Spleen (tissue), 11 donors: ENCODE measurements at regions not wholly inside any gene's neighbourhood (a gene's known extent, or its start where the extent isn't known, plus 50 kb on each side); places are given as distances from the start of the nearest gene placed in this dataset.

Experiments
- DNase-seq: peaks from one replicate; pipeline ENCODE4 v3.0.0-alpha.2; 2020
- H3K27ac ChIP-seq, 8 donors: fragments of 200-600 bp; sonication (generic) in 7 of 8; 1 replicate in 4 of 8; 2 replicates in 4 of 8; pipeline versions ENCODE4 v1.5.0 to v1.8.0; 2016 to 2021; ENCODE audit warnings: inconsistent platforms in 4 of 8, mild to moderate bottlenecking in 4 of 8, moderate library complexity in 1 of 8
- H3K27me3 ChIP-seq, 7 donors: fragments of 200-600 bp; sonication (generic) in 6 of 7; replicated peaks in 1 of 7; 1 replicate in 4 of 7; 2 replicates in 3 of 7; pipeline versions ENCODE4 v1.5.0 to v1.8.0; 2016 to 2021; ENCODE audit warnings: inconsistent platforms in 3 of 7, mild to moderate bottlenecking in 1 of 7
- H3K36me3 ChIP-seq, 6 donors: fragments of 200-600 bp; sonication (generic) in 5 of 6; 1 replicate in 4 of 6; 2 replicates in 2 of 6; pipeline versions ENCODE4 v1.5.0 to v1.8.0; 2016 to 2021; ENCODE audit warnings: inconsistent platforms in 2 of 6
- H3K4me1 ChIP-seq, 6 donors: fragments of 200-600 bp; sonication (generic) in 5 of 6; 1 replicate in 3 of 6; 2 replicates in 3 of 6; pipeline versions ENCODE4 v1.5.0 to v1.8.0; 2016 to 2021; ENCODE audit warnings: inconsistent platforms in 3 of 6
- H3K4me3 ChIP-seq, 8 donors: fragments of 200-600 bp; sonication (generic) in 7 of 8; 1 replicate in 4 of 8; 2 replicates in 4 of 8; pipeline versions ENCODE4 v1.5.0 to v1.8.0; 2016 to 2021; ENCODE audit warnings: inconsistent platforms in 4 of 8, mild to moderate bottlenecking in 4 of 8, moderate library complexity in 2 of 8
- H3K9me3 ChIP-seq, 8 donors: fragments of 200-600 bp; sonication (generic) in 7 of 8; 1 replicate in 4 of 8; 2 replicates in 4 of 8; pipeline versions ENCODE4 v1.5.0 to v1.8.0; 2016 to 2021; ENCODE audit warnings: inconsistent platforms in 4 of 8
- CTCF ChIP-seq, 11 experiments: fragments of 200-600 bp in 7 of 11; fragments of 450-650 bp in 4 of 11; sonication (generic) in 4 of 11; IDR thresholded peaks in 8 of 11; conservative IDR thresholded peaks in 3 of 11; 1 replicate in 7 of 11; 2 replicates in 4 of 11; pipeline versions ENCODE4 v1.4.0 to v1.8.0; 2016 to 2021; ENCODE audit warnings: antibody characterized with exemption in 11 of 11, inconsistent platforms in 4 of 11, mild to moderate bottlenecking in 1 of 11
- POLR2A ChIP-seq, 3 donors: fragments of 450-650 bp; IDR thresholded peaks; one replicate each; pipeline ENCODE4 v1.5.1; 2017; ENCODE audit warnings: antibody characterized with exemption in 3 of 3, mild to moderate bottlenecking in 1 of 3
- POLR2AphosphoS5 ChIP-seq, 3 donors: sonication (generic); formaldehyde crosslinking; IDR thresholded peaks; one replicate each; pipeline ENCODE4 v1.5.1; 2017; ENCODE audit warnings: antibody characterized with exemption in 3 of 3
- WGBS, 5 donors: extraction: QIAGEN DNeasy Blood & Tissue Kit in 3 of 5; methylation state at CpG; one replicate each; pipeline versions ENCODE4 v1.1.5 to v1.1.7; 2013 to 2018; 5-methylcytosine and 5-hydroxymethylcytosine counted together
- intact Hi-C: fragments of 100-400 bp; cut with DNase I; formaldehyde crosslinking; loops from one replicate; pipeline ENCODE4 v1.15.0; 2023; ENCODE audit warnings: low total_unique reads
- donor health status: healthy with polysubstance abuse.
- donor health status: DM: no; HTN: no; CAD: no; lungs with moderate emphysema.
- donor health status: DM: no; HTN: no; CAD: no.
- donor health status: Bipolar disorder and iron deficiency.
- donor health status: healthy.
- donor health status: DM: no; HTN: no; CAD: no.
- donor health status: DM: yes; HTN: yes; CAD: no.

DNA sequence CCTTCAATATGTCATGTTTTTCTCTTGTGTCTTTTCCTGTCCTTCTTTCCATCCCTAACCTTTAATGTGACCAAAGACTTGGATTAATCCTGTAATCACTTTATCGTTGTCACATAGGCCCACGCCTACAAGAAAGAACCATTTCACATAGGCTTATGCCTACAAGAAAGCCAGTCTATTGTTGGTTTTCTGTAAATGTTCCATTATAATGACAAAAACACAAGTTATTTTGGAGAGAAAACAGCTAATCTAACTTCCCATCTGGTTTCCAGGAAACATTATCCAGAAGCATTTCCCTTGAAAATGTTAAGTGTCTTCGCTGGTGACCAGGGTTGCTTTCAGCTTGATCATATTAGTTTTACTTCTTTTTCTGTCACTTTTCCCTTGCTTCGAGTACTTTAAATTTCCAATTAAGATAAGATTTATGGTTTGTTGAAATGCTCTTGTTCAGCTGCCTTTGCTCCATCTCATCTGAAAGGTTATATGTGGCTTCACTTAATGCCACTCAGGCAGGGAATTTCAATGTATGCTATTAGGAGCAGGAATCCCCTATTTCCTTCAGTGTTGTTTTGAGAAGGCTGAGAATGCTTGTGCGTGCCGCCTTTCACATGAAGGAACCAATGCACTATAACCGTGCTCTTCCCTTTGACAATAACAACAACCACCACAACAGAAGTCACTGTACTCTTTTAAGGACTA, 708.2 kb downstream of the EFNB2 start:
- Histone ChIP-seq H3K4me1 (no peaks in the 10 kb centered on the region), H3K4me3 (no peak overlapping the region), H3K36me3 (no peaks in the 10 kb centered on the region), H3K27ac (no peak overlapping the region), H3K9me3 (peaks cover 0 to 9% (median 3%) of the 10 kb centered on the region in 8 donors), H3K27me3 (no peaks in the 10 kb centered on the region)
- DNase-seq: no peak
- WGBS, 5 donors: 56 to 71% (median 62%) methylated on average over 7 of the region's 7 CpGs
- TF ChIP-seq POLR2A (IDR thresholded peaks at IDR 0.05) (no peak), POLR2AphosphoS5 (IDR thresholded peaks at IDR 0.05) (no peak), CTCF (IDR thresholded peaks at IDR 0.05 in 8 of 11, conservative IDR thresholded peaks at IDR 0.05 in 3 of 11) (no peak)
- intact Hi-C loops: no loop called here

DNA sequence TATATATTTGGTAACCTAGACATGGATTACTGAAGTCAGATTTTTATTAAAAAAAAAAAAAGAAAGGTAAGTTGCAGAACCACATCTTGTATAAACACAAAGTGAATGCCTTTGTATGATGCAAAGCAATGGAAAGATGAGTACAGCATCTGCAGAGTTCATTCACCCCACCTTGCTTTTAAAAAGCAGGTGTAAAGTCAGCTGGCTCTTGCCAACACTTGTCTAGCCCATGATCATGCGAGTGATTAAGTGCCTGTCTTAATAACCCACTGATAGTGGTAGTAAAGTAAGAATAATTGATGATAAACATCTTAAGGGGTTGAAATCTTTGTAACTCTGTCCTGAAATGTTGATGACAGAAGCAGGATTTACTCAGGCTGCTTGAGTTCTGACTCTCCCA, 710.4 kb downstream of the EFNB2 start:
- H3K27ac ChIP-seq: no peak overlapping the region
- no peak for TF ChIP-seq POLR2A (IDR thresholded peaks at IDR 0.05)
- TF ChIP-seq CTCF (IDR thresholded peaks at IDR 0.05 in 8 of 11, conservative IDR thresholded peaks at IDR 0.05 in 3 of 11): no peak
- TF ChIP-seq POLR2AphosphoS5 (IDR thresholded peaks at IDR 0.05): no peak
- intact Hi-C loops: no loop called here

DNA sequence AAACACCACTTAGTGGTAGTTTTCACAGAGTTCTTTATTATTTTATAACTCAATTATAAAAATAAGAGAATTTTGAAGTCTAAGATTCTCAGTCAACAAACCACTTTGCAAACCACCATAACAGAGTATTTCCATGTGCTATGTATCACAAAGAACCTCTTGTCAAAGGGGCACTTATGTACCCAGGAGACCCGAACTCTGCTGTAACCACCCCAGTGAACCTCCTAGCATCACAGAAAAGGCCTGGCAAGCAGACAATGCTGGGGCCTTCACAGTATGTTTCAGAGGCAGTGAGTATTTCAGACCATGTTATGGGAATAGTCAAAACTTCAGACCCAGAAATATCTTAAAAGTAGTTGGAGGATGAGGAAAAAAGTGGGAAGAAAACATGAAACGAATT, 714.1 kb downstream of the EFNB2 start:
- DNase-seq: no peak
- Histone ChIP-seq H3K9me3 (peaks cover 0 to 3% (median 0%) of the 10 kb centered on the region in 8 donors), H3K27ac (no peak overlapping the region), H3K36me3 (no peaks in the 10 kb centered on the region), H3K27me3 (no peaks in the 10 kb centered on the region), H3K4me1 (no peaks in the 10 kb centered on the region), H3K4me3 (no peak overlapping the region)
- WGBS, 5 donors: 81 to 88% (median 85%) methylated on average over 2 of the region's 2 CpGs
- no peak for TF ChIP-seq POLR2A (IDR thresholded peaks at IDR 0.05)
- TF ChIP-seq POLR2AphosphoS5 (IDR thresholded peaks at IDR 0.05): no peak
- no peak for TF ChIP-seq CTCF (IDR thresholded peaks at IDR 0.05 in 8 of 11, conservative IDR thresholded peaks at IDR 0.05 in 3 of 11)
- intact Hi-C loops: no loop called here

More for the DNA sequence above, 710.4 kb downstream of the EFNB2 start:
- H3K36me3 ChIP-seq: no peaks in the 10 kb centered on the region
- no peaks in the 10 kb centered on the region for H3K27me3 ChIP-seq
- WGBS, 5 donors: 71 to 100% (median 89%) methylated on average over 1 of the region's 1 CpG
- peaks cover 0 to 9% (median 3%) of the 10 kb centered on the region in 8 donors for H3K9me3 ChIP-seq
- H3K4me1 ChIP-seq: no peaks in the 10 kb centered on the region
- DNase-seq: no peak
- no peak overlapping the region for H3K4me3 ChIP-seq

GRCh38 chr13:105820415-105820814, 715.0 kb downstream of the EFNB2 start:
- Histone ChIP-seq H3K27ac (no peak overlapping the region), H3K27me3 (no peaks in the 10 kb centered on the region), H3K4me1 (no peaks in the 10 kb centered on the region), H3K4me3 (no peak overlapping the region), H3K9me3 (peaks cover 0 to 3% (median 0%) of the 10 kb centered on the region in 8 donors), H3K36me3 (no peaks in the 10 kb centered on the region)
- WGBS, 5 donors: 59 to 79% (median 62%) methylated on average over 3 of the region's 3 CpGs
- intact Hi-C loops: no loop called here
- no peak for DNase-seq
- no peak for TF ChIP-seq POLR2A (IDR thresholded peaks at IDR 0.05)
- no peak for TF ChIP-seq POLR2AphosphoS5 (IDR thresholded peaks at IDR 0.05)
- TF ChIP-seq CTCF (IDR thresholded peaks at IDR 0.05 in 8 of 11, conservative IDR thresholded peaks at IDR 0.05 in 3 of 11): no peak
